ENCODE measurements at regions not wholly inside any gene's neighbourhood (a gene's known extent, or its start where the extent isn't known, plus 50 kb on each side); places are given as distances from the start of the nearest gene placed in this dataset.
"Not testable (repeated sequence)": the region's sequence is repeated elsewhere in the genome, so short reads cannot be mapped to it uniquely, and the experiment has no call there.

- Mint-ChIP-seq H3K27ac (no peak overlapping the region), H3K27me3 (ENCODE audit: low read depth) (peaks cover 9% of the 10 kb centered on the region), H3K36me3 (ENCODE audit: low read depth) (peaks cover 1% of the 10 kb centered on the region), H3K9me3 (ENCODE audit: insufficient read depth) (peaks cover 5% of the 10 kb centered on the region), H3K4me3 (no peak overlapping the region), H3K4me1 (ENCODE audit: low read depth) (no peaks in the 10 kb centered on the region)
- CTCF ChIA-PET: no interaction called here
- POLR2A ChIA-PET: no interaction called here
- no peak for DNase-seq
- no peak for ATAC-seq
These were observed 61.8 kb downstream of the SDR9C7 start for GRCh38 chr12:56872366-56872765.

GRCh38 chr12:56867216-56867615, 67.0 kb downstream of the SDR9C7 start:
- Mint-ChIP-seq H3K27me3 (ENCODE audit: low read depth) (peaks cover 5% of the 10 kb centered on the region), H3K4me3 (no peak overlapping the region), H3K36me3 (ENCODE audit: low read depth) (peaks cover 2% of the 10 kb centered on the region), H3K9me3 (ENCODE audit: insufficient read depth) (peaks cover 46% of the 10 kb centered on the region), H3K4me1 (ENCODE audit: low read depth) (no peaks in the 10 kb centered on the region), H3K27ac (no peak overlapping the region)
- CTCF ChIA-PET: no interaction called here
- DNase-seq (no peak), ATAC-seq (no peak)
- POLR2A ChIA-PET: no interaction called here

- DNase-seq (no peak), ATAC-seq (no peak)
- Mint-ChIP-seq H3K4me1 (ENCODE audit: low read depth) (no peaks in the 10 kb centered on the region), H3K4me3 (no peak overlapping the region), H3K36me3 (ENCODE audit: low read depth) (peaks cover 2% of the 10 kb centered on the region), H3K27me3 (ENCODE audit: low read depth) (peaks cover 5% of the 10 kb centered on the region), H3K27ac (no peak overlapping the region), H3K9me3 (ENCODE audit: insufficient read depth) (peaks cover 48% of the 10 kb centered on the region)
- ChIA-PET POLR2A (no interaction called here), CTCF (no interaction called here)
These were observed 67.7 kb downstream of the SDR9C7 start for GRCh38 chr12:56866493-56866892.

GRCh38 chr12:56864318-56864717, 69.9 kb downstream of the SDR9C7 start:
- Mint-ChIP-seq H3K27me3 (ENCODE audit: low read depth) (peaks cover 4% of the 10 kb centered on the region), H3K27ac (no peak overlapping the region), H3K4me3 (no peak overlapping the region), H3K4me1 (ENCODE audit: low read depth) (no peaks in the 10 kb centered on the region), H3K9me3 (ENCODE audit: insufficient read depth) (peaks cover 48% of the 10 kb centered on the region), H3K36me3 (ENCODE audit: low read depth) (peaks cover 2% of the 10 kb centered on the region)
- CTCF ChIA-PET: no interaction called here
- DNase-seq (no peak), ATAC-seq (no peak)
- POLR2A ChIA-PET: no interaction called here

- H3K27me3 Mint-ChIP-seq (ENCODE audit: low read depth): peaks cover 4% of the 10 kb centered on the region
- H3K4me1 Mint-ChIP-seq (ENCODE audit: low read depth): no peaks in the 10 kb centered on the region
- H3K9me3 Mint-ChIP-seq (ENCODE audit: insufficient read depth): peaks cover 48% of the 10 kb centered on the region
- H3K36me3 Mint-ChIP-seq (ENCODE audit: low read depth): peaks cover 2% of the 10 kb centered on the region
- ChIA-PET CTCF (no interaction called here), POLR2A (no interaction called here)
- no peak for DNase-seq
- no peak for ATAC-seq
- H3K4me3 Mint-ChIP-seq: no peak overlapping the region
- no peak overlapping the region for H3K27ac Mint-ChIP-seq
These were observed 70.4 kb downstream of the SDR9C7 start for GRCh38 chr12:56863789-56864188.

- no peaks in the 10 kb centered on the region for H3K36me3 Mint-ChIP-seq (ENCODE audit: low read depth)
- no peak overlapping the region for H3K4me3 Mint-ChIP-seq
- no peaks in the 10 kb centered on the region for H3K4me1 Mint-ChIP-seq (ENCODE audit: low read depth)
- no peak overlapping the region for H3K27ac Mint-ChIP-seq
- ATAC-seq (no peak), DNase-seq (no peak)
- H3K9me3 Mint-ChIP-seq (ENCODE audit: insufficient read depth): peaks cover 42% of the 10 kb centered on the region
- ChIA-PET CTCF (no interaction called here), POLR2A (no interaction called here)
- H3K27me3 Mint-ChIP-seq (ENCODE audit: low read depth): peaks cover 2% of the 10 kb centered on the region
These were observed 71.9 kb downstream of the SDR9C7 start for GRCh38 chr12:56862264-56862663.

GRCh38 chr12:56853392-56853978, 80.7 kb downstream of the SDR9C7 start:
- H3K4me3 Mint-ChIP-seq; POLR2A ChIA-PET; DNase-seq; H3K9me3 Mint-ChIP-seq (ENCODE audit: insufficient read depth); H3K4me1 Mint-ChIP-seq (ENCODE audit: low read depth); H3K36me3 Mint-ChIP-seq (ENCODE audit: low read depth); ATAC-seq; CTCF ChIA-PET; H3K27ac Mint-ChIP-seq: not testable (repeated sequence)
- H3K27me3 Mint-ChIP-seq (ENCODE audit: low read depth): peaks cover 20% of the 10 kb centered on the region

GRCh38 chr12:56851462-56851861, 82.7 kb downstream of the SDR9C7 start:
- H3K4me1 Mint-ChIP-seq (ENCODE audit: low read depth): no peaks in the 10 kb centered on the region
- DNase-seq (no peak), ATAC-seq (no peak)
- ChIA-PET POLR2A (no interaction called here), CTCF (no interaction called here)
- H3K9me3 Mint-ChIP-seq (ENCODE audit: insufficient read depth): peaks cover 7% of the 10 kb centered on the region
- no peaks in the 10 kb centered on the region for H3K36me3 Mint-ChIP-seq (ENCODE audit: low read depth)
- H3K27ac Mint-ChIP-seq: no peak overlapping the region
- H3K27me3 Mint-ChIP-seq (ENCODE audit: low read depth): peaks cover 20% of the 10 kb centered on the region
- H3K4me3 Mint-ChIP-seq: no peak overlapping the region

GRCh38 chr12:56840922-56841321, 77.8 kb downstream of the HSD17B6 start:
- DNase-seq: no peak
- H3K4me3 Mint-ChIP-seq: no peak overlapping the region
- no peak for ATAC-seq
- peaks cover 13% of the 10 kb centered on the region for H3K4me1 Mint-ChIP-seq (ENCODE audit: low read depth)
- no peak overlapping the region for H3K27ac Mint-ChIP-seq
- CTCF ChIA-PET: interaction anchor here (1.0 to 1.8 kb wide), 6 partner anchors 9 to 167 kb away, joined by 3 to 17 read pairs (median 5); no protein-coding TSS in a partner anchor
- H3K36me3 Mint-ChIP-seq (ENCODE audit: low read depth): no peaks in the 10 kb centered on the region
- POLR2A ChIA-PET: no interaction called here
- no peaks in the 10 kb centered on the region for H3K9me3 Mint-ChIP-seq (ENCODE audit: insufficient read depth)
- peaks cover 2% of the 10 kb centered on the region for H3K27me3 Mint-ChIP-seq (ENCODE audit: low read depth)

GRCh38 chr12:56839915-56840325, 76.8 kb downstream of the HSD17B6 start:
- H3K4me3 Mint-ChIP-seq: no peak overlapping the region
- peaks cover 2% of the 10 kb centered on the region for H3K27me3 Mint-ChIP-seq (ENCODE audit: low read depth)
- no peaks in the 10 kb centered on the region for H3K36me3 Mint-ChIP-seq (ENCODE audit: low read depth)
- POLR2A ChIA-PET: no interaction called here
- DNase-seq (peak; percentile 51), ATAC-seq (peak; percentile 47)
- CTCF ChIA-PET: interaction anchor here (0.8 to 1.8 kb wide), 10 partner anchors 10 to 272 kb away, joined by 3 to 17 read pairs (median 3); no protein-coding TSS in a partner anchor
- H3K9me3 Mint-ChIP-seq (ENCODE audit: insufficient read depth): no peaks in the 10 kb centered on the region
- no peak overlapping the region for H3K27ac Mint-ChIP-seq
- H3K4me1 Mint-ChIP-seq (ENCODE audit: low read depth): peaks cover 13% of the 10 kb centered on the region

GRCh38 chr12:56839489-56839848, 76.3 kb downstream of the HSD17B6 start:
- Mint-ChIP-seq H3K9me3 (ENCODE audit: insufficient read depth) (no peaks in the 10 kb centered on the region), H3K4me1 (ENCODE audit: low read depth) (peaks cover 13% of the 10 kb centered on the region), H3K36me3 (ENCODE audit: low read depth) (no peaks in the 10 kb centered on the region), H3K27me3 (ENCODE audit: low read depth) (peaks cover 2% of the 10 kb centered on the region), H3K27ac (no peak overlapping the region), H3K4me3 (no peak overlapping the region)
- ChIA-PET CTCF (interaction anchor here (0.8 to 1.8 kb wide), 8 partner anchors 10 to 272 kb away, joined by 3 to 17 read pairs (median 4); no protein-coding TSS in a partner anchor), POLR2A (no interaction called here)
- ATAC-seq (no peak), DNase-seq (no peak)

- no peak overlapping the region for H3K4me3 Mint-ChIP-seq
- DNase-seq (no peak), ATAC-seq (no peak)
- ChIA-PET CTCF (interaction anchor here (0.6 kb wide), 1 partner anchor 149 kb away, joined by 3 read pairs; no protein-coding TSS in a partner anchor), POLR2A (no interaction called here)
- H3K27ac Mint-ChIP-seq: no peak overlapping the region
- no peaks in the 10 kb centered on the region for H3K9me3 Mint-ChIP-seq (ENCODE audit: insufficient read depth)
- no peaks in the 10 kb centered on the region for H3K36me3 Mint-ChIP-seq (ENCODE audit: low read depth)
- peaks cover 2% of the 10 kb centered on the region for H3K27me3 Mint-ChIP-seq (ENCODE audit: low read depth)
- peaks cover 13% of the 10 kb centered on the region for H3K4me1 Mint-ChIP-seq (ENCODE audit: low read depth)
These were observed 75.7 kb downstream of the HSD17B6 start for GRCh38 chr12:56838621-56839488.
